OCI-LY3 (cell line): ENCODE measurements at regions not wholly inside any gene's neighbourhood (a gene's known extent, or its start where the extent isn't known, plus 50 kb on each side); places are given as distances from the start of the nearest gene placed in this dataset.

Experiments
- CTCF ChIP-seq: fragments of 200-600, 300-600 bp; sonication (generic); IDR thresholded peaks from 2 replicates; pipeline ENCODE4 v1.5.1; 2014; ENCODE audit warnings: antibody characterized with exemption, low read length, low read depth
- EZH2phosphoT487 ChIP-seq: fragments of 200-600 bp; shearing (Covaris generic); IDR thresholded peaks from 2 replicates; pipeline ENCODE4 v1.6.1; 2018; ENCODE audit warnings: antibody characterized with exemption, mixed run types, low read depth

GRCh38 chr1:184176058-184176457 lies 124.5 kb downstream of the TSEN15 start:
- TF ChIP-seq CTCF (no peak), EZH2phosphoT487 (no peak)
